NT2/D1 (cell line): ENCODE measurements at regions not wholly inside any gene's neighbourhood (a gene's known extent, or its start where the extent isn't known, plus 50 kb on each side); places are given as distances from the start of the nearest gene placed in this dataset.

Experiments
- SUZ12 ChIP-seq: IDR thresholded peaks from 2 replicates; pipeline ENCODE4 v1.6.1; 2011; ENCODE audit not compliant: insufficient read length, insufficient read depth; ENCODE audit errors: extremely low read depth
- YY1 ChIP-seq: IDR thresholded peaks from 2 replicates; pipeline ENCODE4 v1.6.1; 2011; ENCODE audit not compliant: insufficient read length, insufficient read depth
- ZNF274 ChIP-seq: IDR thresholded peaks from 2 replicates; pipeline ENCODE4 v1.6.1; 2011; ENCODE audit warnings: mild to moderate bottlenecking, low read depth, low read length

DNA sequence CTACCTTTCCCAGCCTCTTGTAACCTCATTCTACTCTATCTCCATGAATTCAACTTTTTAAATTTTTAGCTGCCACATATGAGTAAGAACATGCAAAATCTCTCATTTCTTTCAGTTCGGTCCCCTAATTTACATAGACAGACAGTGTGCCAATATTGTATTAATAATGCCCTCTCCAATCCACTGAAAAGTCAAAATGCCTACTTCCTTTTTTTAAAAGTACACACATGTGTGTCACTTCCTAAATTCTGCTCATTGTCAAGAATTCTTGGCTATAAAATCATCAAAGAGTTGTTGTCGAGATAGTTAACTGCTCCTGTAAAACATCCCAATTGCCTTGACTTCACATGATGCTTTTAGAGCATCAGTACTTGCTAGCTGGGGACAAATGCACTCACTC lies 84.2 kb upstream of the IL12A start:
- TF ChIP-seq YY1: no peak
- TF ChIP-seq ZNF274: no peak
- TF ChIP-seq SUZ12: no peak
